ENCODE measurements at regions not wholly inside any gene's neighbourhood (a gene's known extent, or its start where the extent isn't known, plus 50 kb on each side); places are given as distances from the start of the nearest gene placed in this dataset.

DNA sequence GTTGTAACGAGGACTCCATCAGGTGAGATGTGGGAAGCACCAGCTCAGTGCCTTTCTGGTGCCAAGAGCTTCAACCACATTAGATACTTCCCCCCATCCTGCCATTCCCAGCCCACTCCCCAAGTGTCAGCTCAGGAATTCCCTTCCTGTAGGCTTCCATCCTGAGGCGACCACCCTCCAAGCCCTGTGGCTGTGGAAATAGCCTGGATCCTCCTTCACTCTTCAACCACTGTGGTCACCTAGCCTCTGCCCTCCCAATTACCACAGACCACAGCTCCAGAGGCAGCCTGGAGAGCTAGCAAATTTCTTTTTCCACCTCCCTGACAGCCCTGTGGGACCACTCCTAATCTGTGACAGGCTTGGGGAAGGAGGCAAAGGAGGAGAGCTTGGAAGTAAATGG lies 219.8 kb upstream of the MAP3K1 start:
- TF ChIP-seq, protein P1, sequence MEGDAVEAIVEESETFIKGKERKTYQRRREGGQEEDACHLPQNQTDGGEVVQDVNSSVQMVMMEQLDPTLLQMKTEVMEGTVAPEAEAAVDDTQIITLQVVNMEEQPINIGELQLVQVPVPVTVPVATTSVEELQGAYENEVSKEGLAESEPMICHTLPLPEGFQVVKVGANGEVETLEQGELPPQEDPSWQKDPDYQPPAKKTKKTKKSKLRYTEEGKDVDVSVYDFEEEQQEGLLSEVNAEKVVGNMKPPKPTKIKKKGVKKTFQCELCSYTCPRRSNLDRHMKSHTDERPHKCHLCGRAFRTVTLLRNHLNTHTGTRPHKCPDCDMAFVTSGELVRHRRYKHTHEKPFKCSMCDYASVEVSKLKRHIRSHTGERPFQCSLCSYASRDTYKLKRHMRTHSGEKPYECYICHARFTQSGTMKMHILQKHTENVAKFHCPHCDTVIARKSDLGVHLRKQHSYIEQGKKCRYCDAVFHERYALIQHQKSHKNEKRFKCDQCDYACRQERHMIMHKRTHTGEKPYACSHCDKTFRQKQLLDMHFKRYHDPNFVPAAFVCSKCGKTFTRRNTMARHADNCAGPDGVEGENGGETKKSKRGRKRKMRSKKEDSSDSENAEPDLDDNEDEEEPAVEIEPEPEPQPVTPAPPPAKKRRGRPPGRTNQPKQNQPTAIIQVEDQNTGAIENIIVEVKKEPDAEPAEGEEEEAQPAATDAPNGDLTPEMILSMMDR (IDR thresholded peaks at IDR 0.05), result no peak
- no peak for TF ChIP-seq POLR2A (IDR thresholded peaks at IDR 0.05)
- no peak for TF ChIP-seq POLR2AphosphoS5 (IDR thresholded peaks at IDR 0.05)

All from prostate gland (tissue), 2 donors.